PC-3 (cell line): ENCODE measurements at regions not wholly inside any gene's neighbourhood (a gene's known extent, or its start where the extent isn't known, plus 50 kb on each side); places are given as distances from the start of the nearest gene placed in this dataset.

ENCODE experiments used
- EZH2 ChIP-seq: fragments of 300-600 bp; sonication (generic); IDR thresholded peaks from one replicate; pipeline ENCODE4 v1.6.1; 2017; ENCODE audit warnings: antibody characterized with exemption, mild to moderate bottlenecking, low read length; ENCODE audit not compliant: unreplicated experiment
- TF ChIP-seq, protein P1 (sequence below): fragments of 300-600 bp; sonication (generic); conservative IDR thresholded peaks from 2 replicates; pipeline ENCODE4 v1.5.1; 2017; ENCODE audit warnings: antibody characterized with exemption, low read depth, mild to moderate bottlenecking, low read length

GRCh38 chr4:179268791-179269190, 1826.6 kb upstream of the AGA start:
- TF ChIP-seq, protein P1, sequence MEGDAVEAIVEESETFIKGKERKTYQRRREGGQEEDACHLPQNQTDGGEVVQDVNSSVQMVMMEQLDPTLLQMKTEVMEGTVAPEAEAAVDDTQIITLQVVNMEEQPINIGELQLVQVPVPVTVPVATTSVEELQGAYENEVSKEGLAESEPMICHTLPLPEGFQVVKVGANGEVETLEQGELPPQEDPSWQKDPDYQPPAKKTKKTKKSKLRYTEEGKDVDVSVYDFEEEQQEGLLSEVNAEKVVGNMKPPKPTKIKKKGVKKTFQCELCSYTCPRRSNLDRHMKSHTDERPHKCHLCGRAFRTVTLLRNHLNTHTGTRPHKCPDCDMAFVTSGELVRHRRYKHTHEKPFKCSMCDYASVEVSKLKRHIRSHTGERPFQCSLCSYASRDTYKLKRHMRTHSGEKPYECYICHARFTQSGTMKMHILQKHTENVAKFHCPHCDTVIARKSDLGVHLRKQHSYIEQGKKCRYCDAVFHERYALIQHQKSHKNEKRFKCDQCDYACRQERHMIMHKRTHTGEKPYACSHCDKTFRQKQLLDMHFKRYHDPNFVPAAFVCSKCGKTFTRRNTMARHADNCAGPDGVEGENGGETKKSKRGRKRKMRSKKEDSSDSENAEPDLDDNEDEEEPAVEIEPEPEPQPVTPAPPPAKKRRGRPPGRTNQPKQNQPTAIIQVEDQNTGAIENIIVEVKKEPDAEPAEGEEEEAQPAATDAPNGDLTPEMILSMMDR: no peak
- TF ChIP-seq EZH2: no peak
